ENCODE measurements at regions not wholly inside any gene's neighbourhood (a gene's known extent, or its start where the extent isn't known, plus 50 kb on each side); places are given as distances from the start of the nearest gene placed in this dataset.

DNA sequence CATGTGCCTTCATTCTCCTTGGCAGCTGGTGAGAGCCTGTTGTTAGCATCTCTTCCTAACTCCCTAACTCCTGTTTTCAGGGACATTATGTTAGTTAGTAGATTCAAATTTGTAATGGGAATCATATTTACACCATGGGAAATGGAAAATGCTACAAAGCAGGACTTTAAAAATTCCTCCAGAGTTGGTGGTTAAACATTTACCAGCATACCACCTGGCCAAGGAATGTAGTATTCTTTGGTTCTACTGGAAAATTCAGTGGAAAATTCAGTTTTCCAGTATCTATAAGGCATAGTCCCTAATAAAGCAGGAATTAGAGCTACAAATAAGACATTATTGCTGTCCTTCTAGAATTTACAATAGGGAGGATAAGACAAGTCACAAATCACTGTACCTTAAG is 291.7 kb downstream of the GPD2 start:
- no peak for DNase-seq
- no peak overlapping the region for H3K23ac ChIP-seq (ENCODE audit: low read depth, low read length)
- in situ Hi-C loops (cut with MboI; ENCODE audit: low sequenced_read_pairs) = no loop called here
- no peak overlapping the region for H3K4ac ChIP-seq (ENCODE audit: low read depth, low read length)
- H2BK15ac ChIP-seq (ENCODE audit: low read depth, low read length) = no peak overlapping the region
- no peak overlapping the region for H3K27ac ChIP-seq (ENCODE audit: insufficient read depth, low read length)
- H4K20me1 ChIP-seq (ENCODE audit: insufficient read depth, low read length) = no peaks in the 10 kb centered on the region
- H3K56ac ChIP-seq (ENCODE audit: extremely low read depth, insufficient read depth, low read length) = no peak overlapping the region
- H4K8ac ChIP-seq (ENCODE audit: low read depth in 2 of 2, low read length in 2 of 2) = no peak overlapping the region
- no peaks in the 10 kb centered on the region for H3K9me1 ChIP-seq (ENCODE audit: insufficient read depth, low read length)
- no peak overlapping the region for H3K4me3 ChIP-seq (ENCODE audit: insufficient read depth, low read depth, low read length)
- H2AK5ac ChIP-seq (ENCODE audit: low read depth, low read length) = no peak overlapping the region
- H3K4me2 ChIP-seq (ENCODE audit: low read depth, low read length) = no peak overlapping the region
- no peak overlapping the region for H4K5ac ChIP-seq (ENCODE audit: low read depth, low read length)
- H2BK5ac ChIP-seq (ENCODE audit: low read depth, low read length, poor library complexity, severe bottlenecking) = no peak overlapping the region
- ATAC-seq (ENCODE audit: low read depth) = no peak
- BruUV-seq (replicated peaks) = no TSS peak
- H2BK20ac ChIP-seq (ENCODE audit: low read depth, low read length) = no peak overlapping the region
- H2AFZ ChIP-seq (replicated peaks; ENCODE audit: low read length, poor library complexity) = no peak overlapping the region
- no peaks in the 10 kb centered on the region for H3K4me1 ChIP-seq (ENCODE audit: control insufficient read depth, insufficient read depth, low read length)
- H4K91ac ChIP-seq (ENCODE audit: insufficient read depth, low read depth, low read length) = no peak overlapping the region
- H3K18ac ChIP-seq (ENCODE audit: low read depth, low read length) = no peak overlapping the region
- H3K9me3 ChIP-seq (ENCODE audit: control insufficient read depth, insufficient read depth, low read length) = no peaks in the 10 kb centered on the region
- H2BK120ac ChIP-seq (ENCODE audit: low read depth, low read length) = no peak overlapping the region
- H3K27me3 ChIP-seq (ENCODE audit: control insufficient read depth, insufficient read depth, low read length) = no peaks in the 10 kb centered on the region
- no peak overlapping the region for H3K14ac ChIP-seq (replicated peaks; ENCODE audit: low read depth, low read length)
- ChIA-PET POLR2A (ENCODE audit: unreplicated experiment) (no interaction called here), CTCF (no interaction called here)
- intact Hi-C loops (cut with micrococcal nuclease) = no loop called here
- TF ChIP-seq FOS (IDR thresholded peaks at IDR 0.05; ENCODE audit: low read depth, low read length) (no peak), CEBPB (IDR thresholded peaks at IDR 0.05; ENCODE audit: low read depth, low read length) (no peak), MAZ (IDR thresholded peaks at IDR 0.05; ENCODE audit: borderline replicate concordance, low read depth, low read length) (no peak)
- TF ChIP-seq, protein P1, sequence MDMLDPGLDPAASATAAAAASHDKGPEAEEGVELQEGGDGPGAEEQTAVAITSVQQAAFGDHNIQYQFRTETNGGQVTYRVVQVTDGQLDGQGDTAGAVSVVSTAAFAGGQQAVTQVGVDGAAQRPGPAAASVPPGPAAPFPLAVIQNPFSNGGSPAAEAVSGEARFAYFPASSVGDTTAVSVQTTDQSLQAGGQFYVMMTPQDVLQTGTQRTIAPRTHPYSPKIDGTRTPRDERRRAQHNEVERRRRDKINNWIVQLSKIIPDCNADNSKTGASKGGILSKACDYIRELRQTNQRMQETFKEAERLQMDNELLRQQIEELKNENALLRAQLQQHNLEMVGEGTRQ (IDR thresholded peaks at IDR 0.05; ENCODE audit: low read depth, low read length) = no peak
- TF ChIP-seq, protein P2, sequence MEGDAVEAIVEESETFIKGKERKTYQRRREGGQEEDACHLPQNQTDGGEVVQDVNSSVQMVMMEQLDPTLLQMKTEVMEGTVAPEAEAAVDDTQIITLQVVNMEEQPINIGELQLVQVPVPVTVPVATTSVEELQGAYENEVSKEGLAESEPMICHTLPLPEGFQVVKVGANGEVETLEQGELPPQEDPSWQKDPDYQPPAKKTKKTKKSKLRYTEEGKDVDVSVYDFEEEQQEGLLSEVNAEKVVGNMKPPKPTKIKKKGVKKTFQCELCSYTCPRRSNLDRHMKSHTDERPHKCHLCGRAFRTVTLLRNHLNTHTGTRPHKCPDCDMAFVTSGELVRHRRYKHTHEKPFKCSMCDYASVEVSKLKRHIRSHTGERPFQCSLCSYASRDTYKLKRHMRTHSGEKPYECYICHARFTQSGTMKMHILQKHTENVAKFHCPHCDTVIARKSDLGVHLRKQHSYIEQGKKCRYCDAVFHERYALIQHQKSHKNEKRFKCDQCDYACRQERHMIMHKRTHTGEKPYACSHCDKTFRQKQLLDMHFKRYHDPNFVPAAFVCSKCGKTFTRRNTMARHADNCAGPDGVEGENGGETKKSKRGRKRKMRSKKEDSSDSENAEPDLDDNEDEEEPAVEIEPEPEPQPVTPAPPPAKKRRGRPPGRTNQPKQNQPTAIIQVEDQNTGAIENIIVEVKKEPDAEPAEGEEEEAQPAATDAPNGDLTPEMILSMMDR (conservative IDR thresholded peaks at IDR 0.05; ENCODE audit: low read depth, low read length) = no peak
- H3K9ac ChIP-seq (ENCODE audit: low read depth, low read length) = no peak overlapping the region
- H2AK9ac ChIP-seq (replicated peaks; ENCODE audit: low read depth, low read length, poor library complexity) = no peak overlapping the region
- no peaks in the 10 kb centered on the region for H3K79me1 ChIP-seq (ENCODE audit: low read depth in 1 of 2, low read length in 2 of 2)
- dilution Hi-C loops (cut with HindIII; ENCODE audit: low sequenced_read_pairs, unreplicated experiment) = no loop called here
- H3K36me3 ChIP-seq (ENCODE audit: control insufficient read depth, insufficient read depth, low read length) = no peaks in the 10 kb centered on the region

Data from IMR-90 (cell line).